Stomach (tissue), 8 donors: ENCODE measurements at regions not wholly inside any gene's neighbourhood (a gene's known extent, or its start where the extent isn't known, plus 50 kb on each side); places are given as distances from the start of the nearest gene placed in this dataset.

Experiments
- DNase-seq, 2 donors: peaks; one replicate each; pipeline versions ENCODE4 v3.0.0 to v3.0.0-alpha.2; 2013 to 2019
- H3K27ac ChIP-seq, 5 donors: fragments of 200-600 bp in 4 of 5; sonication (generic) in 4 of 5; one replicate each; pipeline ENCODE4 v1.5.1; 2013 to 2019; ENCODE audit warnings: mild to moderate bottlenecking in 1 of 5, moderate library complexity in 1 of 5
- H3K27me3 ChIP-seq, 3 donors: fragments of 200-600 bp; sonication (generic); one replicate each; pipeline ENCODE4 v1.5.1; 2017 to 2019; ENCODE audit warnings: mixed run types in 1 of 3
- H3K36me3 ChIP-seq, 4 donors: fragments of 200-600 bp; sonication (generic); 1 replicate in 3 of 4; 2 replicates in 1 of 4; pipeline ENCODE4 v1.5.1; 2016 to 2019
- H3K4me1 ChIP-seq, 4 donors: fragments of 200-600 bp; sonication (generic); one replicate each; pipeline ENCODE4 v1.5.1; 2016 to 2019
- H3K4me3 ChIP-seq, 4 donors: fragments of 200-600 bp; sonication (generic) in 3 of 4; one replicate each; pipeline ENCODE4 v1.5.1; 2016 to 2019; ENCODE audit warnings: mild to moderate bottlenecking in 1 of 4
- H3K9me3 ChIP-seq, 4 donors: fragments of 200-600 bp; sonication (generic); one replicate each; pipeline ENCODE4 v1.5.1; 2016 to 2019
- EP300 ChIP-seq: sonication (generic); formaldehyde crosslinking; IDR thresholded peaks from one replicate; pipeline ENCODE4 v1.6.1; 2017; ENCODE audit warnings: antibody characterized with exemption
- POLR2A ChIP-seq, 4 donors: fragments of 450-650 bp; IDR thresholded peaks; one replicate each; pipeline ENCODE4 v1.6.1; 2016; ENCODE audit warnings: antibody characterized with exemption in 4 of 4, control low read depth in 2 of 4, mild to moderate bottlenecking in 1 of 4, moderate library complexity in 1 of 4
- POLR2AphosphoS5 ChIP-seq, 3 donors: sonication (generic); formaldehyde crosslinking; IDR thresholded peaks; one replicate each; pipeline ENCODE4 v1.6.1; 2016; ENCODE audit warnings: antibody characterized with exemption in 3 of 3
- WGBS, 5 donors: extraction: QIAGEN DNeasy Blood & Tissue Kit in 3 of 5; methylation state at CpG; one replicate each; pipeline versions ENCODE4 v1.1.5 to v1.1.7; 2013 to 2018; 5-methylcytosine and 5-hydroxymethylcytosine counted together
- intact Hi-C: fragments of 100-400 bp; cut with DNase I; formaldehyde crosslinking; loops from one replicate; pipeline ENCODE4 v1.15.1; 2023; ENCODE audit warnings: low total_unique reads
- TF ChIP-seq, protein P1 (sequence below), 7 experiments: fragments of 450-650 bp in 4 of 7; fragments of 200-600 bp in 3 of 7; sonication (generic) in 3 of 7; IDR thresholded peaks; one replicate each; pipeline ENCODE4 v1.5.1; 2016 to 2019; ENCODE audit warnings: antibody characterized with exemption in 7 of 7, control low read depth in 2 of 7, mild to moderate bottlenecking in 1 of 7
- donor health status: healthy with polysubstance abuse.
- donor health status: Bipolar disorder and iron deficiency.
- donor health status: healthy.

DNA sequence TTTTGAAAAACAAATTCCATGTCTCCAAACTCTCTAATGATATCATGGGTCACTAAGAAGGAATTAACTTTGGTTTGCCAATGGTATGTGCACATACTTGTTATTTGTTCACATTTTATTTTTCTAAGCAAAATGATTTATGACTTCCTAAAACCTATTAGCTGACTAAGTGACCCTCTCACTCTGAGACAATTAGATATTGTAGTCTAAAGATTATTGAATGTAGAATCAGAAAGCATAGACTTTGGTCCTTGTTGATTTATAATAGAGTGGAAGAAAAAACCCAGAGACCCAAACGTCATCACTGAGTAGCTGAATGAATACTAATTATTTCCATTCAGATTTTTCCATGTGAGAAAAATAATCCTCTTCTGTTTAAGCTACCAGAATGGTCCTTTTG, 243.5 kb upstream of the ANO3 start:
- H3K36me3 ChIP-seq: no peaks in the 10 kb centered on the region
- intact Hi-C loops: no loop called here
- 28 to 41% (median 35%) methylated on average over 1 of the region's 1 CpG for WGBS, 5 donors

DNA sequence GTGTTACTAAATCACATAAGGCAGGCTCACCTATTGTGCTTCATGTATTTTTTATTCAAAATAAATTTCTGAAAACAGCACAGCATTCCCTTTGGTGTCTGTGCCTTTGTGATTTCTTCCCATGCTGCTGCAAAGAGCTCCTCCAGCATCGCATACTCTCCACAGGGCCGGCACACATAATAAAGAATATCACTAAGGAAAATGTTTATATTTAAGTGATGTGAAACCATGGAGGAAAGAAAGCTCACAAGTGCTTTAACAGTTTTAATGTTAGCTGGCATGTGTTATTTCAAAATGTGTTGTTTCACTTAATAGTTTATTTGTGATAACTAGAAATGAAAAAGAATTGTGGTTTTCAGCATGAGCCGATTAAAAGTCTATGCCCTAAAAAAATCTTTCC, 241.3 kb upstream of the ANO3 start:
- Histone ChIP-seq H3K9me3 (no peaks in the 10 kb centered on the region), H3K4me3 (no peak overlapping the region), H3K4me1 (no peaks in the 10 kb centered on the region), H3K36me3 (no peaks in the 10 kb centered on the region), H3K27me3 (no peaks in the 10 kb centered on the region), H3K27ac (no peak overlapping the region)
- intact Hi-C loops: no loop called here
- no peak for DNase-seq
- TF ChIP-seq, protein P1, sequence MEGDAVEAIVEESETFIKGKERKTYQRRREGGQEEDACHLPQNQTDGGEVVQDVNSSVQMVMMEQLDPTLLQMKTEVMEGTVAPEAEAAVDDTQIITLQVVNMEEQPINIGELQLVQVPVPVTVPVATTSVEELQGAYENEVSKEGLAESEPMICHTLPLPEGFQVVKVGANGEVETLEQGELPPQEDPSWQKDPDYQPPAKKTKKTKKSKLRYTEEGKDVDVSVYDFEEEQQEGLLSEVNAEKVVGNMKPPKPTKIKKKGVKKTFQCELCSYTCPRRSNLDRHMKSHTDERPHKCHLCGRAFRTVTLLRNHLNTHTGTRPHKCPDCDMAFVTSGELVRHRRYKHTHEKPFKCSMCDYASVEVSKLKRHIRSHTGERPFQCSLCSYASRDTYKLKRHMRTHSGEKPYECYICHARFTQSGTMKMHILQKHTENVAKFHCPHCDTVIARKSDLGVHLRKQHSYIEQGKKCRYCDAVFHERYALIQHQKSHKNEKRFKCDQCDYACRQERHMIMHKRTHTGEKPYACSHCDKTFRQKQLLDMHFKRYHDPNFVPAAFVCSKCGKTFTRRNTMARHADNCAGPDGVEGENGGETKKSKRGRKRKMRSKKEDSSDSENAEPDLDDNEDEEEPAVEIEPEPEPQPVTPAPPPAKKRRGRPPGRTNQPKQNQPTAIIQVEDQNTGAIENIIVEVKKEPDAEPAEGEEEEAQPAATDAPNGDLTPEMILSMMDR (IDR thresholded peaks at IDR 0.05): no peak
- TF ChIP-seq POLR2AphosphoS5 (IDR thresholded peaks at IDR 0.05) (no peak), EP300 (no peak), POLR2A (IDR thresholded peaks at IDR 0.05) (no peak)
- 81 to 90% (median 84%) methylated on average over 3 of the region's 3 CpGs for WGBS, 5 donors

More for the DNA sequence above, 243.5 kb upstream of the ANO3 start:
- Histone ChIP-seq H3K27ac (no peak overlapping the region), H3K27me3 (no peaks in the 10 kb centered on the region), H3K4me1 (no peaks in the 10 kb centered on the region), H3K4me3 (no peak overlapping the region), H3K9me3 (no peaks in the 10 kb centered on the region)
- TF ChIP-seq, protein P1 (IDR thresholded peaks at IDR 0.05): no peak
- TF ChIP-seq POLR2A (IDR thresholded peaks at IDR 0.05) (no peak), POLR2AphosphoS5 (IDR thresholded peaks at IDR 0.05) (no peak), EP300 (no peak)
- peak in 1 of 2 donors; percentile 18 for DNase-seq

GRCh38 chr11:26093206-26093605, 238.7 kb upstream of the ANO3 start:
- Histone ChIP-seq H3K9me3 (no peaks in the 10 kb centered on the region), H3K4me3 (no peak overlapping the region), H3K36me3 (no peaks in the 10 kb centered on the region), H3K4me1 (no peaks in the 10 kb centered on the region), H3K27ac (no peak overlapping the region), H3K27me3 (no peaks in the 10 kb centered on the region)
- no peak for DNase-seq
- no peak for TF ChIP-seq POLR2A (IDR thresholded peaks at IDR 0.05)
- TF ChIP-seq EP300: no peak
- no peak for TF ChIP-seq POLR2AphosphoS5 (IDR thresholded peaks at IDR 0.05)
- TF ChIP-seq, protein P1 (IDR thresholded peaks at IDR 0.05): no peak
- WGBS, 5 donors: 88 to 97% (median 94%) methylated on average over 2 of the region's 2 CpGs
- intact Hi-C loops: no loop called here

- Histone ChIP-seq H3K4me3 (no peak overlapping the region), H3K36me3 (no peaks in the 10 kb centered on the region), H3K9me3 (no peaks in the 10 kb centered on the region), H3K4me1 (no peaks in the 10 kb centered on the region), H3K27ac (no peak overlapping the region), H3K27me3 (no peaks in the 10 kb centered on the region)
- TF ChIP-seq POLR2AphosphoS5 (IDR thresholded peaks at IDR 0.05) (no peak), POLR2A (IDR thresholded peaks at IDR 0.05) (no peak), EP300 (no peak)
- TF ChIP-seq, protein P1 (IDR thresholded peaks at IDR 0.05): no peak
- intact Hi-C loops: no loop called here
- WGBS, 5 donors: 58 to 65% (median 63%) methylated on average over 5 of the region's 5 CpGs
- DNase-seq: no peak
Observed at GRCh38 chr11:26095340-26095739, 236.6 kb upstream of the ANO3 start.
